Mammary epithelial cell (primary cell): ENCODE measurements at regions not wholly inside any gene's neighbourhood (a gene's known extent, or its start where the extent isn't known, plus 50 kb on each side); places are given as distances from the start of the nearest gene placed in this dataset.

Experiments used
- CTCF ChIP-seq, 2 donors: IDR thresholded peaks in 1 of 2; conservative IDR thresholded peaks in 1 of 2; 2 replicates each; pipeline ENCODE4 v1.5.1; 2011 to 2012; ENCODE audit warnings: inconsistent platforms in 2 of 2, low read length in 2 of 2, mild to moderate bottlenecking in 2 of 2, control low read depth in 1 of 2, low read depth in 1 of 2; ENCODE audit not compliant: insufficient read depth in 1 of 2; ENCODE audit errors: extremely low read depth in 1 of 2
- EZH2 ChIP-seq: IDR thresholded peaks from 2 replicates; pipeline ENCODE4 v1.6.1; 2012; ENCODE audit warnings: low read length, inconsistent platforms, borderline replicate concordance

- TF ChIP-seq CTCF (conservative IDR thresholded peaks at IDR 0.05 in 1 of 2, IDR thresholded peaks at IDR 0.05 in 1 of 2; ENCODE audit: extremely low read depth in 1 of 2, insufficient read depth in 1 of 2, low read depth in 1 of 2, low read length in 2 of 2) (no peak), EZH2 (no peak)
Measured at GRCh38 chr2:8484502-8485283, 197.2 kb upstream of the ID2 start.
